CD4-positive, alpha-beta memory T cell (primary cell): ENCODE measurements at regions not wholly inside any gene's neighbourhood (a gene's known extent, or its start where the extent isn't known, plus 50 kb on each side); places are given as distances from the start of the nearest gene placed in this dataset.

ENCODE experiments used
- CTCF ChIA-PET: fragments of 350-600 bp; sonication (Branson Sonifier 250); formaldehyde crosslinking; loops from one replicate; lab custom pipeline; 2021; ENCODE audit warnings: inconsistent platforms; ENCODE audit not compliant: partially characterized antibody; lab: Charles Lee
- POLR2A ChIA-PET: fragments of 350-600 bp; sonication (Branson Sonifier 250); formaldehyde crosslinking; loops from one replicate; lab custom pipeline; 2021; ENCODE audit not compliant: partially characterized antibody; lab: Charles Lee
- DNase-seq, 5 donors: peaks; one replicate each; pipeline versions ENCODE4 v3.0.0 to v3.0.0-alpha.2; 2020 to 2022; ENCODE audit warnings: mixed read lengths in 1 of 5
- H3K27ac ChIP-seq: one replicate; pipeline ENCODE4 v1.7.0; 2013; ENCODE audit warnings: low read depth, low read length
- H3K27me3 ChIP-seq: 2 replicates; pipeline ENCODE4 v1.7.0; 2013; ENCODE audit warnings: mild to moderate bottlenecking, low read length, moderate library complexity; ENCODE audit not compliant: insufficient read depth
- H3K36me3 ChIP-seq: 2 replicates; pipeline ENCODE4 v1.7.0; 2013; ENCODE audit warnings: mild to moderate bottlenecking, low read length, moderate library complexity; ENCODE audit not compliant: insufficient read depth
- H3K4me1 ChIP-seq: 2 replicates; pipeline ENCODE4 v1.7.0; 2013; ENCODE audit warnings: mild to moderate bottlenecking, low read length, moderate library complexity; ENCODE audit not compliant: insufficient read depth
- H3K4me3 ChIP-seq, 2 donors: one replicate each; pipeline ENCODE4 v1.7.0; 2013; ENCODE audit warnings: low read length in 2 of 2, mild to moderate bottlenecking in 1 of 2
- H3K9me3 ChIP-seq, 2 donors: one replicate each; pipeline ENCODE4 v1.7.0; 2013; ENCODE audit warnings: low read length in 2 of 2, control low read depth in 1 of 2; ENCODE audit not compliant: control insufficient read depth in 1 of 2
- H3K27ac Mint-ChIP-seq, 7 donors: one replicate each; pipeline ENCODE4 v1.8.0; 2020 to 2021; ENCODE audit warnings: mixed read lengths in 7 of 7, mild to moderate bottlenecking in 6 of 7, inconsistent platforms in 3 of 7, moderate library complexity in 3 of 7
- H3K27me3 Mint-ChIP-seq, 2 donors: one replicate each; pipeline ENCODE4 v1.8.0; 2020 to 2021; ENCODE audit warnings: mixed read lengths in 2 of 2
- H3K36me3 Mint-ChIP-seq, 2 donors: one replicate each; pipeline ENCODE4 v1.8.0; 2020 to 2021; ENCODE audit warnings: mixed read lengths in 2 of 2, inconsistent platforms in 1 of 2, mild to moderate bottlenecking in 1 of 2
- H3K4me1 Mint-ChIP-seq, 4 donors: one replicate each; pipeline ENCODE4 v1.8.0; 2020 to 2021; ENCODE audit warnings: mixed read lengths in 4 of 4, mild to moderate bottlenecking in 1 of 4
- H3K4me3 Mint-ChIP-seq, 8 donors: one replicate each; pipeline ENCODE4 v1.8.0; 2020 to 2021; ENCODE audit warnings: mixed read lengths in 8 of 8, mild to moderate bottlenecking in 7 of 8, moderate library complexity in 6 of 8, inconsistent platforms in 3 of 8
- H3K9me3 Mint-ChIP-seq, 8 donors: one replicate each; pipeline ENCODE4 v1.8.0; 2020 to 2021; ENCODE audit warnings: mixed read lengths in 8 of 8, mild to moderate bottlenecking in 5 of 8, inconsistent platforms in 3 of 8, moderate library complexity in 1 of 8
- intact Hi-C: fragments of 100-400 bp; cut with micrococcal nuclease; formaldehyde crosslinking; loops from one replicate; pipeline ENCODE4 v1.15.1; 2023

GRCh38 chr6:167655174-167655821 is 171.4 kb upstream of the AFDN start:
- Mint-ChIP-seq H3K27me3 (no peaks in the 10 kb centered on the region), H3K4me1 (no peaks in the 10 kb centered on the region), H3K36me3 (no peaks in the 10 kb centered on the region), H3K9me3 (peaks cover 0 to 2% (median 0%) of the 10 kb centered on the region in 8 donors), H3K4me3 (no peak overlapping the region), H3K27ac (no peak overlapping the region)
- Histone ChIP-seq H3K9me3 (no peaks in the 10 kb centered on the region), H3K27me3 (no peaks in the 10 kb centered on the region), H3K4me1 (no peaks in the 10 kb centered on the region), H3K27ac (no peak overlapping the region), H3K4me3 (no peak overlapping the region), H3K36me3 (no peaks in the 10 kb centered on the region)
- CTCF ChIA-PET = no interaction called here
- intact Hi-C loops = no loop called here
- no peak for DNase-seq
- POLR2A ChIA-PET = no interaction called here

DNA sequence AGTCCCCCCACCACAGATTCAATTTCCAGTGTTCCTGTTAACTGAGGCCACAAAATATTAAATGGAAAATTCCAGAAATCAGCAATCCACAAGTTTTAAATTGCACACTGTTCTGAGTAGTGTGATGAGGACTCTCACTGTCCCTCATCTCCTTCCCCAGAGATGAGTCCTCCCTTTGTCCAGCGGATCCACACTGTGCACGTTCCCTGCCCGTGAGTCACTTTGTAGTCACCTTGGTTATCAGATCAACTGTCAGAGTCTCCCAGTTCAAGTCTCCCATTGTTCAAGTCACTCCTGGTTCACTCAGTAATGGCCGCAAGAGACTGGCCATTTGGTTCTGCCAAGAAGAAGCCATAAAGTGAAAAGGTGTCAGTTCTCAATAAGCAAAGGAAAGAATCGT is 168.6 kb upstream of the AFDN start:
- H3K27me3 Mint-ChIP-seq = no peaks in the 10 kb centered on the region
- H3K27ac Mint-ChIP-seq = no peak overlapping the region
- peaks cover 0 to 2% (median 0%) of the 10 kb centered on the region in 8 donors for H3K9me3 Mint-ChIP-seq

GRCh38 chr6:167659046-167659445 is 167.7 kb upstream of the AFDN start:
- H3K4me1 ChIP-seq = no peaks in the 10 kb centered on the region
- no peaks in the 10 kb centered on the region for H3K27me3 ChIP-seq
- CTCF ChIA-PET = no interaction called here
- H3K27ac Mint-ChIP-seq = no peak overlapping the region
- DNase-seq = no peak
- no peak overlapping the region for H3K27ac ChIP-seq
- POLR2A ChIA-PET = no interaction called here
- H3K9me3 Mint-ChIP-seq = peaks cover 0 to 2% (median 0%) of the 10 kb centered on the region in 8 donors
- H3K4me3 ChIP-seq = no peak overlapping the region
- no peak overlapping the region for H3K4me3 Mint-ChIP-seq
- intact Hi-C loops = no loop called here
- H3K9me3 ChIP-seq = no peaks in the 10 kb centered on the region
- no peaks in the 10 kb centered on the region for H3K36me3 Mint-ChIP-seq
- no peaks in the 10 kb centered on the region for H3K36me3 ChIP-seq
- no peaks in the 10 kb centered on the region for H3K4me1 Mint-ChIP-seq
- no peaks in the 10 kb centered on the region for H3K27me3 Mint-ChIP-seq

More for the DNA sequence above, 168.6 kb upstream of the AFDN start:
- H3K27ac ChIP-seq = no peak overlapping the region
- no peaks in the 10 kb centered on the region for H3K9me3 ChIP-seq
- no peak overlapping the region for H3K4me3 ChIP-seq
- no peaks in the 10 kb centered on the region for H3K36me3 Mint-ChIP-seq
- intact Hi-C loops = no loop called here
- H3K4me1 ChIP-seq = no peaks in the 10 kb centered on the region
- DNase-seq = no peak
- H3K36me3 ChIP-seq = no peaks in the 10 kb centered on the region
- ChIA-PET CTCF (no interaction called here), POLR2A (no interaction called here)
- no peaks in the 10 kb centered on the region for H3K27me3 ChIP-seq
- H3K4me3 Mint-ChIP-seq = no peak overlapping the region
- no peaks in the 10 kb centered on the region for H3K4me1 Mint-ChIP-seq

DNA sequence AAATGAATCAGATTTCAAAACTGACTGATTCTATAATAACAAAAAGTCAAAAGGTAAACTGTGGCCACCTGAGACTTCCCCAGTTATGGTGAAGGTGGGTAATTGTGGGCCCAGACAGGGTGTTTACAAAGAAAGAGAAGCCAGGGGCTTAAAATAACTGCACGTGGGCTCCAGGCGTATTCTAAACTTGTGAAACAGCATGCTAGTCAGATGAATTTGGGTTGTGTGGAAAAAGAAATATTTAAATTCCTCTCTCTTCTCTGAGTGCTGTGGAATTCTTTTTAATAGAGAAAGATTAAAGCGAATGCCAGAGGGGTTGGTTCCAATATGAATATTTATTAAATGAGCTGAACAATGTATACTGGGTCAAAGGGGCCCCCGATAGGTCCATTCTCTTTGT is 166.3 kb upstream of the AFDN start:
- Histone ChIP-seq H3K36me3 (no peaks in the 10 kb centered on the region), H3K4me3 (no peak overlapping the region), H3K27me3 (no peaks in the 10 kb centered on the region), H3K27ac (no peak overlapping the region), H3K4me1 (no peaks in the 10 kb centered on the region), H3K9me3 (no peaks in the 10 kb centered on the region)
- POLR2A ChIA-PET = no interaction called here
- Mint-ChIP-seq H3K9me3 (peaks cover 0 to 2% (median 0%) of the 10 kb centered on the region in 8 donors), H3K4me1 (no peaks in the 10 kb centered on the region), H3K27ac (no peak overlapping the region), H3K27me3 (no peaks in the 10 kb centered on the region), H3K36me3 (no peaks in the 10 kb centered on the region), H3K4me3 (no peak overlapping the region)
- intact Hi-C loops = no loop called here
- DNase-seq = no peak
- CTCF ChIA-PET = no interaction called here

- no peaks in the 10 kb centered on the region for H3K27me3 Mint-ChIP-seq
- no peak overlapping the region for H3K4me3 ChIP-seq
- H3K27ac ChIP-seq = no peak overlapping the region
- H3K9me3 Mint-ChIP-seq = peaks cover 0 to 2% (median 0%) of the 10 kb centered on the region in 8 donors
- no peaks in the 10 kb centered on the region for H3K36me3 ChIP-seq
- no peak overlapping the region for H3K4me3 Mint-ChIP-seq
- H3K4me1 Mint-ChIP-seq = no peaks in the 10 kb centered on the region
- no peaks in the 10 kb centered on the region for H3K9me3 ChIP-seq
- no peaks in the 10 kb centered on the region for H3K4me1 ChIP-seq
- ChIA-PET POLR2A (no interaction called here), CTCF (no interaction called here)
- intact Hi-C loops = no loop called here
- H3K27me3 ChIP-seq = no peaks in the 10 kb centered on the region
- H3K36me3 Mint-ChIP-seq = no peaks in the 10 kb centered on the region
- H3K27ac Mint-ChIP-seq = no peak overlapping the region
- DNase-seq = no peak
These were observed 165.7 kb upstream of the AFDN start for GRCh38 chr6:167660944-167661551.

DNA sequence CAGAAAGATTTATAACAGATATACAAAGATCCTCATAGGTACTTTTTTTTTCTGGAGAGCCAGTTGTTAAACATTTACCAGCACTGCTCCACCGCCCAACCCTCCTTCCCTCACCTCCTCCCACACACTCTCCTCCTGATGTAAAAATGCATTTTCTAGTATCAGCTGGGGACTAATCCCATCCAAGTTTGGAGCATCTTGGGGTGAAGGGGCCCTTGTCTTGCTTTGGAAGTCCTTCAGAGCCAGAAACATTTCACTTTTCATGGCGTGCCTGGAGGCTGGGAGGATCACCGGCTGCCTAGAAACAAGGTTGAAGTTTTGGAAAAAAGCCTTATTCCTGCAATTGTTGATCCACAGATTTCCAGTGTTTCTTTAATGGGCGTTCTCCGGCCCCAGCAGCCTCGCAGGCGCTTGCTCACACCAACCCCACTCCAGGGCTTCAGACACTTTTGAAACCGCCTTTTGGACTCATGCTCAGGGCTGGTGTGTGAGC is 165.1 kb upstream of the AFDN start:
- ChIA-PET POLR2A (no interaction called here), CTCF (no interaction called here)
- Histone ChIP-seq H3K36me3 (no peaks in the 10 kb centered on the region), H3K4me1 (no peaks in the 10 kb centered on the region), H3K4me3 (no peak overlapping the region), H3K27me3 (no peaks in the 10 kb centered on the region), H3K9me3 (no peaks in the 10 kb centered on the region), H3K27ac (no peak overlapping the region)
- Mint-ChIP-seq H3K9me3 (peaks cover 0 to 2% (median 0%) of the 10 kb centered on the region in 8 donors), H3K27me3 (peaks cover 0 to under 1% of the 10 kb centered on the region in 2 donors), H3K4me3 (no peak overlapping the region), H3K36me3 (no peaks in the 10 kb centered on the region), H3K27ac (no peak overlapping the region), H3K4me1 (no peaks in the 10 kb centered on the region)
- intact Hi-C loops = no loop called here
- DNase-seq = no peak

DNA sequence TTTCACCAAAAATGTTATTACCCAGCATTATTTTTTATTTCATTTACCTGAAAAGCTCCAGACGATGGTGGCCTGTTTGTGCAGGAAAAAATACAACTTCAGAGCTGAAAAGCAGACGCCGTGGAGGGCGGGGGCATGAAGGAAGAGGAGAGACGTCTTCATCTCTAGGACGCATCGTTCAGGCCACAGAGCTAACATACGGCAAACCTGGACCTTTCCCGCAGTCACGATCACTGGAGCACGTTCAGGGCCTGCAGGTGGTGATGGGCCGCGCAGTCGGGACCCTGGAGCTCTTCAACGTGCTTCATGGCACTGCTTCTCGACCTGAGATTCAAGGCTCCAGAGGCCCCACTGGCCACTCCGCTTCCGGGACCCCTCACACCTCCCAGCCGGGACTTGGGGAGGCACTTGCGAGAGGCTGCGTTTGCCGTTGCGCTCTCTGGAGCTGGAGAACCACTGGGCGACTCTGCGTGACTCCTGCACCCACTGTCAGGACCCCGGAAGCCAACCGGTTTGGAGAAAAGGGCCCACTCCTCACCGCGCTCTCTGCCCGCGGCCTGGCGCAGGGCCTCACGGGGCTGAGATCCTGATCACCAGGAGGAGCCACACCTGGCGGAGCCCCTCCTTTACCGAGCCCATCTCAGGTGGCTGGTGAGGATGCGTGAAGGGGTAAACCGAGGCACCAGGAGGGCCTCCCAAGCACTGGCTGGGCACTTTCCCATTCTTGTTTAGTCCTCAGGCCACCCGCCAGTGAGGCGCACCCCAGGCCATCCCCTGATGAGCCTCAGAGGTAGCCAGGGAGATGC is 164.4 kb upstream of the AFDN start:
- H3K36me3 Mint-ChIP-seq = no peaks in the 10 kb centered on the region
- peaks cover 1 to 3% of the 10 kb centered on the region in 2 donors for H3K27me3 Mint-ChIP-seq
- Histone ChIP-seq H3K4me3 (no peak overlapping the region), H3K27me3 (no peaks in the 10 kb centered on the region), H3K27ac (no peak overlapping the region), H3K9me3 (no peaks in the 10 kb centered on the region), H3K36me3 (no peaks in the 10 kb centered on the region), H3K4me1 (no peaks in the 10 kb centered on the region)
- no peak overlapping the region for H3K27ac Mint-ChIP-seq
- no peak for DNase-seq
- POLR2A ChIA-PET = no interaction called here
- no peak overlapping the region for H3K4me3 Mint-ChIP-seq
- H3K9me3 Mint-ChIP-seq = peaks cover 0 to 2% (median 0%) of the 10 kb centered on the region in 8 donors
- CTCF ChIA-PET = no interaction called here
- no peaks in the 10 kb centered on the region for H3K4me1 Mint-ChIP-seq
- intact Hi-C loops = no loop called here
